Breast epithelium (tissue), 3 donors: ENCODE measurements at regions not wholly inside any gene's neighbourhood (a gene's known extent, or its start where the extent isn't known, plus 50 kb on each side); places are given as distances from the start of the nearest gene placed in this dataset.

Experiments used
- CTCF ChIP-seq, 3 donors: fragments of 450-650 bp; IDR thresholded peaks; one replicate each; pipeline ENCODE4 v1.5.1; 2016 to 2017; ENCODE audit warnings: antibody characterized with exemption in 3 of 3, mild to moderate bottlenecking in 3 of 3, moderate library complexity in 3 of 3
- POLR2A ChIP-seq: fragments of 450-650 bp; IDR thresholded peaks from one replicate; pipeline ENCODE4 v1.6.1; 2016; ENCODE audit warnings: antibody characterized with exemption, mild to moderate bottlenecking, moderate library complexity
- POLR2AphosphoS5 ChIP-seq, 3 donors: sonication (generic); formaldehyde crosslinking; IDR thresholded peaks; one replicate each; pipeline ENCODE4 v1.6.1; 2017; ENCODE audit warnings: antibody characterized with exemption in 3 of 3

- TF ChIP-seq CTCF (IDR thresholded peaks at IDR 0.05) = no peak
- no peak for TF ChIP-seq POLR2A
- TF ChIP-seq POLR2AphosphoS5 (IDR thresholded peaks at IDR 0.05) = no peak
Measured at GRCh38 chr2:198905881-198906612, 551.7 kb downstream of the SATB2 start.
